ENCODE measurements at regions not wholly inside any gene's neighbourhood (a gene's known extent, or its start where the extent isn't known, plus 50 kb on each side); places are given as distances from the start of the nearest gene placed in this dataset.
A peak's percentile ranks its signal among the peaks of the same experiment; 100 is the strongest.
"Not testable (repeated sequence)": the region's sequence is repeated elsewhere in the genome, so short reads cannot be mapped to it uniquely, and the experiment has no call there.

DNA sequence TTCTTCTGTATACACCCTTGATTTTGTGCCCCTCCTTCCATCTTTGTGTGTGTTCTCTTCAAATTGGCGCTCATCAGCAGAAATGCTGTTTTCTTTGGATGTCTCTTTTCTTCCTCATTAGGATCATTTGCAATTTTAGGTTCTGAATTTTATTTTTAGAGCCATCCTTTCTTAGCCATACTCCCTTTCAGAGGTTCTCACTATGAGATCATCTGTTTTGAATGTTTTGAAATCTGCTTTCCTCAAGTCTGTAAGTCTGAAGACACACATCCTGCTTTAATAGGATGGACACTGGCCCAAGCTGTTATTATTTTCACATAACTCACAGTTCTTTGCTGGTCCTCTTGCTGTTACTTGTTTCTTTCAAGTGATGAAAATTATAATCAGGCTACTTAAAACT lies 124.8 kb downstream of the BDH1 start:
- no peak for DNase-seq (ENCODE audit: low spot score)

- no peak for DNase-seq (ENCODE audit: low spot score)
Measured at GRCh38 chr3:197430502-197430901, 125.3 kb downstream of the BDH1 start.

DNA sequence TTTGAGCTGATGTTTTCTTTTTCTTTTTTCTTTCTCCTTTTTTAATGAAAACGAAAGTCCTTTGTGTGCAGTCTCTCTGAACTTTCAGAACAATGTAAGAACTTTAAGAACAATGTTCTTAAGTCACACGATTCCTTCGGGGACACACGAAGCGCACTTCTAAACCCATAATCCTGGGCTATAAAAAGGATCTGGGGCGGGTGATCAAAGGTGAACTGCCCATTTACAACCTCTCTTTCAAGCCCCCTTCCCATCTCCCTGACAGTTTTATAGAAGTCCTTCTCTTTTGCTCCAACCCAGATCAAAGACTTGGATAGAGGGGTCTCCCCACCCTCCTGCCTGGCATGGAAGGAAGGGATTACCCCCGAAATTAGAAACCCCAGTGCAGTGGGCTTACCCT lies 126.8 kb downstream of the BDH1 start:
- DNase-seq (ENCODE audit: low spot score), result no peak

DNA sequence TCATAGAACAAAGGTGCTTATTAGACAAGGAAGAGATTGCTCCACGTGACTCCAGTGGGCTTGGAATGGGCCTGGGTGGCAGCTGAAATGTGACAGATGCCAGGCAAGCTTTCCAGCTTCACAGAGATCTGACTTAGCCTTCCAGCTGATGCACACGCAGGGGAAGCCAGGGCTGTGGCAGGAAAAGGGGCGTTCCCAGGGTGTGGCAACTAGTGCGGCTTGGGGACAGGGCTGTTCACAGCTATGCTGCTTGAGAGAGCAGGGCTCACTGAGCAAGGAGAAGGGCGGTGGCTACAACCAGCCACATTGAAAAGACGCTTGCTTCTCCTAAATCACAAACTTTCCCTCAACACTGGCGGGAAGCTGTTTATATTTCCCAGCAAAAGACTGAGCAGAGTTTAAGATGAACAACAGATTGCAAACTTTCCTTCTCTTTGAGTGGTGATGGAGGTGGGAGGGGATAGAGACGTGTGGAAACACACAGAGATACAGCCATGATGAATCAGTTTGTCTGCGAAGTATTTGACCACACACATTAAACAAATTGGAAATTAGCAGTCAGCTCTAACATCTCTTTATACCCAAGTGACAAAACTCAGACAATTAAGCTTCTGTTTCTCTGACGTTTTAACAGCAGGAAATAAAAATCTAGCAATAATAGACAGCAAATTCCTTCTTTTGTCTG lies 127.5 kb downstream of the BDH1 start:
- DNase-seq (ENCODE audit: low spot score), result no peak

DNA sequence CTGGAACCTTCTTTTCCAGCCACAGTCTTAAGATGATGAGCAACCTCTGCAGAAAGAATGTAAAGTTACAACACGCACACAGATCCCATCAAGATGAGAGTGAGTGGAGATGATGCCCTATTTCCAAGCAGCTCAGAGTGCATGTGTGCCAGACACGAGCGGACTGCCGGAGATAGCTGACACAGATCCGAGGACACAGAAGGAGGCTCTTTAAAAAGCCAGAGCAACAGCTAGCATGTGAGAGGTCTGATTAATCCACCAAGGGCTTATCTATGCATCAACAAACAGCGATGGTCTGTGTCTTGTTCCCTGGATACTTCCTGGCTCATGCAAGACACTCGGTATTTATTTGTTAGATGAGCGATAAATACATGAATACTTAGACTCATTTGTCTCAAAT lies 128.6 kb upstream of the DLG1 start:
- no peak for DNase-seq (ENCODE audit: low spot score)

GRCh38 chr3:197426121-197426566 lies 127.7 kb upstream of the DLG1 start:
- DNase-seq (ENCODE audit: low spot score), result no peak

DNA sequence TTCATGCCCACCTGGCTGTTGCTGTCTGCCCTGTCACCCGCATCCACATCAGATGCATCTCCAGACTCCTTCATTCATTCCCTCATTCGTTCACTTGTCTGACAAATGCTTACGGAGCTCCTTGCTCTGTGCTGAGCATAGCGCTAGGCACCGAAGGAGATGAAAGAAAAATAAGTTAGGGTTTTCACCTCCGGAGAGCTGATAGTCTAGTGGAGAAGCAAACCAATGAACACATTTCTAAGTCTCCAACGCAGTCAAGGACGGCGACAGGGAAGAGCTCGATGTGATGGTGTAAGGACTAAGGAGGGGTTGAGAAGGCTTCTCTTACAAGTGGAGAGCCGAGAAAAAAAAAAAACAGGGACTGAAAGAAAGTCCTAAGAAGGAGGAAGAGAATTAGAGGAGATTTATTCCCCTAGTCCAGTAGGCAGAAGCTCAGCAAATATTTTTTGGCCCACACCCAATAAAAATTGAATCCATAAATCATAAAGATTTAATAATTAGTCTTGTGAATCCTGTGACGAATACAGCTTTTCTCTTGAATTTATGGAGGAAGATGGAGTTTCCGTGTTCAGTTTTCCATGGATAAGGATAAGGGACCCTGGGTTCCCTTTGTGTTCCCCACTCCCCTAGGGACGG lies 127.2 kb upstream of the DLG1 start:
- DNase-seq (ENCODE audit: low spot score), result no peak

DNA sequence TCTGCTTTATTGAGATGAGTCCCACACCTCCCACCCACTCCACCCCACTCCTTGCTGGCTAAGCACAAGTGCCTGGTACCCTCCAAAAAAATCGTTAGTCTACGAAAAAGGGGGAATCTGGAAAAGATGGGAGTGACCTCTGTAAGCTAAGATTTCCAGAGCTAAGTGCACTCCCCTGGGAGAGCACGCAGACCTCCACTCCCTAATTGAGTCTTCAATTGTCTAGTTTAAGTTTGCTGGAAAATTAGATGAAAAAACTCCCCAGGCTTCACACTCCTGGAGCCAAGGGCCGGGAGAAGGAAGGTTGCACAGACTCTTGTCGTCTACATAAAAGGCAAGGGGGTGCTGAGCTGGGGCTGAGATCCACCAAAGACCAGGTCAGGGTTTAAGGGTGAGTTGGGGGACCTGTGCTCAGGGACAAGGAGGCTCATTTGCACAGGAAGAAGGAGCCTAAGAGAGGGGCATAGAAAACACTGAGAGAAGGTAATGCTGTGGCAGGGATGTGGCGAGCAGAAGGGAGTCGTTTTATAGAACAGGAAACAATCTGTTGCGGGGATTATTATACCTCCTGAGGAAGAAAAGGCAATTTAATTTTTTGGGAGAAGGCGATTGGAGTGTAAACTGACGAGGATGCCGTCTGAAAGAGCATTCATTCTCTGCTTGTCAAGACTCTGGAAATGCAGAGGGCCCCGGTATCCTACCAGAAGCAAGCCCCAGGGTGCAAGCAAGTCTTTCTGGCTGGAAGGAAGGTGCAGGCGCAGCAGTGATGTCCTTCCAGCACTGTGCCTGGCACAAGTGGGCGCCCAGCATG lies 126.5 kb upstream of the DLG1 start:
- no peak for DNase-seq (ENCODE audit: low spot score)

DNA sequence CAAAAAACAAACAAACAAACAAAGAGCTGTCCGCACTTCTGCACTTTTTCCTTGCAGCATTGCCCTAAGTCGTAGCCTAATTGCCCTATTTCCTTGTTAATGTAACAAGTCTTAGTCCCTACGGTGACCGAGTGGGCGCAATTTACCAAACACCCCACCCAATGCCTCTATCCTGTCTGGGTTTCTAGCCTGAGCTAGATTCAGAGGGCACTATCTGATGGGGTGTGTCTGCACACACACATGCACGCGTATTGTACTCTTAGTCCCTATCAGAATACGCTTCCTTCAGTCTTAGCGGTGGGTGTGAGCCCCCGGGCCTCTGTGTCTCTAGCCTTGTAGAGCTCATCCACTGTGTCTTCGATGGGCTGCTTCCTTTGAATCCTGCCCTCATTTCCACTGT lies 125.9 kb upstream of the DLG1 start:
- no peak for DNase-seq (ENCODE audit: low spot score)

DNA sequence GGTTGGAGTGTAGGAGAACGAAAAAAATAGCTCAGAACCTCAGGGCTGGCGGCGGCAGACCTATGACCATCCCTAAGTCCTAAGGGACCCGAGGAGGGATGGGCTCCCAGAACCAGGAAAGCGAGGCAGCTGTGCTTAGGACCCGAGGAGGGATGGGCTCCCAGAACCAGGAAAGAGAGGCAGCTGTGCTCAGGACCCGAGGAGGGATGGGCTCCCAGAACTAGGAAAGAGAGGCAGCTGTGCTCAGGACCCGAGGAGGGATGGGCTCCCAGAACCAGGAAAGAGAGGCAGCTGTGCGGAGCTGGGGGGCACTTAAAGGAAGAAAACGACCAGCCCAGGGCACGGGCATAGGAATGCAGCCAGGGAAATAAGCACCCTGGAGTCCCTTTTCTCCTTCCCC lies 125.0 kb upstream of the DLG1 start:
- no peak for DNase-seq (ENCODE audit: low spot score)

DNA sequence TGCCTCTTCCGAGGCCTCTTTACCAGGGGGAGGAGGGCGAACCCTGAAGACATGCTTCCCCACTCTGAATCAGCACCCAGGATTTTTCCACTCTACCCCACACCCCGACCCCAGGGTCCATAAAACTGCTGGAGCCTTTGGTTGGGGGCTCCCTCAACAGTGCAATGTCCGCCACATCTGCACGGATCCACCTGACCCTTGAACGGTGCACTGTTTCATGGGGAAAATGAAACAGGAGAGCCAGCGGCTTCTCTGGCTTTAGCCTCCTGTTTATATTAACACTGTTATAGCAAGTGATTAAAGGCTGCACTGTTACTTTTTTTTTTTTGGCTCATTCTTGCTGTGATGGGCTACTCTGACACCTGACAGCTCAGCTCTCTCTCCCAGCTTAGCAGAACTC lies 124.1 kb upstream of the DLG1 start:
- DNase-seq (ENCODE audit: low spot score), result no peak

- DNase-seq (ENCODE audit: low spot score), result no peak
Measured at GRCh38 chr3:197421021-197421420, 122.6 kb upstream of the DLG1 start.

GRCh38 chr3:197420566-197420965 lies 122.2 kb upstream of the DLG1 start:
- DNase-seq (ENCODE audit: low spot score), result no peak

- peak; percentile 24 for DNase-seq (ENCODE audit: low spot score)
Measured at GRCh38 chr3:197420115-197420514, 121.7 kb upstream of the DLG1 start.

GRCh38 chr3:197419696-197420095 lies 121.3 kb upstream of the DLG1 start:
- DNase-seq (ENCODE audit: low spot score), result no peak

DNA sequence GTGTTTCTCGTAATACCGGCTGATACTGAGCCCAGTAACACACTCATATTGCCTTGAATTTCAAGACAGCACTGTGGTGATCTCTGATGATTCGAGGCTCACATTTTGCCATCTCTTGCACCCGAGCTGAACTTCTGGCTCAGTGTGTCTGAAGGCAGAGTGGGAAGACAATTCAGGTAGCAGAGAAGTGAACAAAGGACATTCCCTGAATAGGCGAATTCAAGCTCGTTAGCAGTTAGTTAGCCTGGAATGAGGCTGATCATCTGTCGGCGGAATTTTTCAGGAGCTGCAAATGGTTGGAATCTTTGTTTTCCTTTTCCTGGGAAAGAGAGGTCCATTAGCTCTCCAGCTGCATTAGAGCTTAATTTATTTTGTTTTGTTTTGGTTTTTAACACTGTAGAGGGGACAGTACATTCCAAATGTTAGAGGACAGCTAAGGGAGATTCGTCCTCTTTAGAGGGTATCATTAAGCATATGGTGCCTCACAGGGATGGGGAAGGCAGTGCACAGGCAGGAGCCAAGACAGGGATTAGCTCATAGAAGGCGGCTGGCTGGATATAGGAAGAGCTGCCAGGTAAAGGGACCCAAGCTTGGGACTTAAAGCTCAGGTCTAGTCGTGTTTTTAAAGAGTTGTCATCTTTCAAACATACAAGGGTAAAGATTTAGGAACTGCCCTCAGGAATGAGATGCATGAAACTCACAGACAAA lies 119.7 kb upstream of the DLG1 start:
- no peak for DNase-seq (ENCODE audit: low spot score)

- no peak for DNase-seq (ENCODE audit: low spot score)
Measured at GRCh38 chr3:197417441-197417840, 119.0 kb upstream of the DLG1 start.

- not testable (repeated sequence) for DNase-seq (ENCODE audit: low spot score)
Measured at GRCh38 chr3:197411899-197412298, 113.5 kb upstream of the DLG1 start.

DNA sequence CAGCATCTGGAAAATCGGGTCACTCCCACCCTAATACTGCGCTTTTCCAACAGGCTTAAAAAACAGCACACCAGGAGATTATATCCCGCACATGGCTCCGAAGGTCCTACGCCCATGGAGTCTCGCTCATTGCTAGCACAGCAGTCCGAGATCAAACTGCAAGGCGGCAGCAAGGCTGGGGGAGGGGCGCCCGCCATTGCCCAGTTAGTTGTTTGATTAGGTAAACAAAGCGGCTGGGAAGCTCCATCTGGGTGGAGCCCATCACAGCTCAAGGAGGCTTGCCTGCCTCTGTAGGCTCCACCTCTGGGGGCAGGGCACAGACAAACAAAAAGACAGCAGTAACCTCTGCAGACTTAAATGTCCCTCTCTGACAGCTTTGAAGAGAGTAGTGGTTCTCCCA lies 111.8 kb upstream of the DLG1 start:
- not testable (repeated sequence) for DNase-seq (ENCODE audit: low spot score)

- no peak for DNase-seq (ENCODE audit: low spot score)
Measured at GRCh38 chr3:197408177-197408957, 110.0 kb upstream of the DLG1 start.

- no peak for DNase-seq (ENCODE audit: low spot score)
Measured at GRCh38 chr3:197407526-197407925, 109.1 kb upstream of the DLG1 start.

GRCh38 chr3:197407053-197407452 lies 108.6 kb upstream of the DLG1 start:
- DNase-seq (ENCODE audit: low spot score), result no peak

All from globus pallidus (tissue), 1 donor.